Common myeloid progenitor, CD34-positive (primary cell): ENCODE measurements at regions not wholly inside any gene's neighbourhood (a gene's known extent, or its start where the extent isn't known, plus 50 kb on each side); places are given as distances from the start of the nearest gene placed in this dataset.

Experiments
- CTCF ChIA-PET: fragments of 350-600 bp; sonication (Branson Sonifier 250); formaldehyde crosslinking; loops from one replicate; lab custom pipeline; 2021; ENCODE audit warnings: antibody characterized with exemption; lab: Charles Lee
- POLR2A ChIA-PET: fragments of 350-600 bp; sonication (Branson Sonifier 250); formaldehyde crosslinking; loops from one replicate; lab custom pipeline; 2021; ENCODE audit warnings: antibody characterized with exemption; lab: Charles Lee
- DNase-seq, 3 donors: peaks; one replicate each; pipeline versions ENCODE4 v3.0.0 to v3.0.0-alpha.2; 2013
- H3K27ac ChIP-seq, 2 experiments: 1 replicate in 1 of 2; 2 replicates in 1 of 2; pipeline ENCODE4 v1.7.0; 2013; ENCODE audit warnings: inconsistent platforms in 2 of 2, low read length in 2 of 2, mild to moderate bottlenecking in 2 of 2, low read depth in 1 of 2, moderate library complexity in 1 of 2; ENCODE audit not compliant: severe bottlenecking in 2 of 2, insufficient read depth in 1 of 2, poor library complexity in 1 of 2
- H3K27me3 ChIP-seq, 5 experiments: replicated peaks in 2 of 5; 1 replicate in 3 of 5; 2 replicates in 2 of 5; pipeline versions ENCODE4 v1.6.1 to v1.7.0; 2013; ENCODE audit warnings: low read length in 4 of 5, mild to moderate bottlenecking in 2 of 5, moderate library complexity in 2 of 5, inconsistent platforms in 1 of 5; ENCODE audit not compliant: insufficient read depth in 5 of 5, control insufficient read depth in 4 of 5
- H3K36me3 ChIP-seq, 4 experiments: 1 replicate in 2 of 4; 2 replicates in 2 of 4; pipeline versions ENCODE4 v1.6.1 to v1.7.0; 2013; ENCODE audit warnings: low read length in 3 of 4, control low read depth in 1 of 4, mild to moderate bottlenecking in 1 of 4; ENCODE audit not compliant: control insufficient read depth in 4 of 4, insufficient read depth in 4 of 4
- H3K4me1 ChIP-seq, 4 experiments: 1 replicate in 3 of 4; 2 replicates in 1 of 4; pipeline versions ENCODE4 v1.6.1 to v1.7.1; 2013; ENCODE audit warnings: low read length in 3 of 4, mild to moderate bottlenecking in 3 of 4, control low read depth in 1 of 4, inconsistent platforms in 1 of 4, moderate library complexity in 1 of 4; ENCODE audit not compliant: control insufficient read depth in 4 of 4, insufficient read depth in 4 of 4; ENCODE audit errors: control extremely low read depth in 1 of 4
- H3K4me3 ChIP-seq, 7 experiments: 1 replicate in 4 of 7; 2 replicates in 3 of 7; pipeline versions ENCODE4 v1.5.1 to v1.7.0; 2013; ENCODE audit warnings: mild to moderate bottlenecking in 7 of 7, low read length in 6 of 7, moderate library complexity in 6 of 7, inconsistent platforms in 2 of 7, low read depth in 2 of 7, control low read depth in 1 of 7; ENCODE audit not compliant: insufficient read depth in 4 of 7, control insufficient read depth in 1 of 7; ENCODE audit errors: extremely low read depth in 1 of 7
- H3K9me3 ChIP-seq, 5 experiments: 1 replicate in 4 of 5; 2 replicates in 1 of 5; pipeline versions ENCODE4 v1.6.1 to v1.7.1; 2013; ENCODE audit warnings: low read length in 4 of 5, mild to moderate bottlenecking in 2 of 5, inconsistent platforms in 1 of 5, low read depth in 1 of 5, moderate library complexity in 1 of 5; ENCODE audit not compliant: control insufficient read depth in 4 of 5, insufficient read depth in 2 of 5; ENCODE audit errors: control extremely low read depth in 1 of 5
- WGBS: methylation state at CpG from one replicate; pipeline ENCODE4 v1.1.5; 2013; ENCODE audit not compliant: insufficient coverage; 5-methylcytosine and 5-hydroxymethylcytosine counted together

- Histone ChIP-seq H3K27me3 (no peaks in the 10 kb centered on the region), H3K4me3 (no peak overlapping the region), H3K9me3 (no peaks in the 10 kb centered on the region), H3K4me1 (no peaks in the 10 kb centered on the region), H3K36me3 (no peaks in the 10 kb centered on the region), H3K27ac (no peak overlapping the region)
- DNase-seq, result no peak
- POLR2A ChIA-PET, result no interaction called here
- CTCF ChIA-PET, result no interaction called here
Measured at GRCh38 chr6:98107801-98108200, 726.6 kb upstream of the POU3F2 start.

GRCh38 chr6:98116455-98116854 is 717.9 kb upstream of the POU3F2 start:
- Histone ChIP-seq H3K27me3 (peaks cover 0 to 2% (median 0%) of the 10 kb centered on the region in 5 experiments), H3K4me3 (no peak overlapping the region), H3K36me3 (no peaks in the 10 kb centered on the region), H3K27ac (no peak overlapping the region), H3K9me3 (no peaks in the 10 kb centered on the region), H3K4me1 (no peaks in the 10 kb centered on the region)
- ChIA-PET CTCF (no interaction called here), POLR2A (no interaction called here)
- WGBS, result 89% methylated on average over 9 of the region's 9 CpGs
- no peak for DNase-seq

- WGBS, result 57% methylated on average over 1 of the region's 1 CpG
Measured at GRCh38 chr6:98117068-98117467, 717.3 kb upstream of the POU3F2 start.

GRCh38 chr6:98118397-98119045 is 715.9 kb upstream of the POU3F2 start:
- POLR2A ChIA-PET, result no interaction called here

More at GRCh38 chr6:98117068-98117467, 717.3 kb upstream of the POU3F2 start:
- H3K4me3 ChIP-seq, result no peak overlapping the region
- no peaks in the 10 kb centered on the region for H3K36me3 ChIP-seq
- no peak for DNase-seq
- peaks cover 0 to 2% (median 0%) of the 10 kb centered on the region in 5 experiments for H3K27me3 ChIP-seq
- CTCF ChIA-PET, result no interaction called here
- no peak overlapping the region for H3K27ac ChIP-seq
- POLR2A ChIA-PET, result interaction anchor here (0.6 kb wide), 1 partner anchor 55 kb away, joined by 3 read pairs; no protein-coding TSS in a partner anchor
- no peaks in the 10 kb centered on the region for H3K4me1 ChIP-seq
- H3K9me3 ChIP-seq, result no peaks in the 10 kb centered on the region

GRCh38 chr6:98124171-98124570 is 710.2 kb upstream of the POU3F2 start:
- DNase-seq, result no peak
- Histone ChIP-seq H3K27ac (no peak overlapping the region), H3K27me3 (peaks cover 0 to 2% (median 0%) of the 10 kb centered on the region in 5 experiments), H3K4me1 (no peaks in the 10 kb centered on the region), H3K36me3 (no peaks in the 10 kb centered on the region), H3K4me3 (no peak overlapping the region), H3K9me3 (no peaks in the 10 kb centered on the region)
- POLR2A ChIA-PET, result no interaction called here
- WGBS, result no CpG with 5 or more reads among the region's 2 CpGs
- CTCF ChIA-PET, result interaction anchor here (1.2 to 1.6 kb wide), 2 partner anchors 9 to 11 kb away, joined by 3 to 4 read pairs; no protein-coding TSS in a partner anchor

More at GRCh38 chr6:98118397-98119045, 715.9 kb upstream of the POU3F2 start:
- Histone ChIP-seq H3K4me3 (no peak overlapping the region), H3K36me3 (no peaks in the 10 kb centered on the region), H3K27me3 (peaks cover 0 to 2% (median 0%) of the 10 kb centered on the region in 5 experiments), H3K4me1 (no peaks in the 10 kb centered on the region), H3K9me3 (no peaks in the 10 kb centered on the region), H3K27ac (no peak overlapping the region)
- DNase-seq, result no peak
- 51% methylated on average over 6 of the region's 6 CpGs for WGBS
- CTCF ChIA-PET, result no interaction called here

- WGBS, result 60% methylated on average over 1 of the region's 5 CpGs
- ChIA-PET POLR2A (no interaction called here), CTCF (no interaction called here)
- no peaks in the 10 kb centered on the region for H3K4me1 ChIP-seq
- H3K9me3 ChIP-seq, result no peaks in the 10 kb centered on the region
- H3K27ac ChIP-seq, result no peak overlapping the region
- no peaks in the 10 kb centered on the region for H3K27me3 ChIP-seq
- DNase-seq, result no peak
- H3K4me3 ChIP-seq, result no peak overlapping the region
- no peaks in the 10 kb centered on the region for H3K36me3 ChIP-seq
Measured at GRCh38 chr6:98131290-98131990, 702.9 kb upstream of the POU3F2 start.

GRCh38 chr6:98136333-98136732 is 698.0 kb upstream of the POU3F2 start:
- Histone ChIP-seq H3K4me3 (no peak overlapping the region), H3K27ac (no peak overlapping the region), H3K4me1 (no peaks in the 10 kb centered on the region), H3K36me3 (no peaks in the 10 kb centered on the region), H3K27me3 (no peaks in the 10 kb centered on the region), H3K9me3 (no peaks in the 10 kb centered on the region)
- WGBS, result no CpG with 5 or more reads among the region's 4 CpGs
- DNase-seq, result no peak
- CTCF ChIA-PET, result no interaction called here
- POLR2A ChIA-PET, result no interaction called here
